Anterior cingulate cortex (tissue), 58 donors: ENCODE measurements at regions not wholly inside any gene's neighbourhood (a gene's known extent, or its start where the extent isn't known, plus 50 kb on each side); places are given as distances from the start of the nearest gene placed in this dataset.
"Not testable (repeated sequence)": the region's sequence is repeated elsewhere in the genome, so short reads cannot be mapped to it uniquely, and the experiment has no call there.

Experiments used
- DNase-seq, 58 donors: peaks; one replicate each; lab custom pipeline; 2025; lab: John Stamatoyannopoulos, UW

DNA sequence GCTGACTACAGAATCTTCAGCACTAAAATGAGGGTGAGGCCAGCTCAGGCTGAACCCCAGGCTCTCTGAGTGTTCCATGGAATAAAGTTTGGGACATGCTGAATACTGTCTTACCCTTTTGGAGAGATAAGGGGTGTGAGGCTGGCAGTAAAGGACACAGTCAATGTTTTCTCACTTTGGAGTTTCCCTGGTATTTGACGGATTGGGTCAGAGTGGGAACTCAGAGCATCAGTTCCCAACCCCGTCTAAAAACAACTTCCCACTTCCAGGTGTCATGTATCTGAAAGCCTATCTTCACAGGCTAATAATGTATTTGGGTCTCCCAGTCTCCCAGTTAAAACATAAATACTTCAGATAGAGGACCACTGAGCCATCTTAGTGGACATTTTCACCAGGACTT, 180.7 kb downstream of the TLE3 start:
- DNase-seq: no peak

DNA sequence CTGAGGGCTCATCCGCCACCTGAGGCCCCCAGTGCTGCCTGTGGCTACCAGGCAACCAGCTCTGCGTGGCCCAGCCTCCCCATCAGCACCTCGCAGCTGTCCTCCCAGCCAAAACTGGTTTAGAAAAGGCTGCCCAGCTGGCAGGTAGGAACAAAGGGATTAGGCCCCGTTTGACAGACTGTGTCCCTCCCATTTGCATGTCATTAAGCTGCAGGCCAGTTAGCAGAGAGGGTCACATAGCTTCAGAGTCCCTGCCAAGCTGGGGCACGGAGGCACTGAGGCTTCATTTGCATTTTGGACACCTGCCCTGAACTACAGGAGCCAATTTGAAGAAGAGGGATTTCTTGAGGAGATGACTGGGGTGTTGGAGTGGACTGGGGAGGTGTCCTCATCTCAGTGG, 177.9 kb downstream of the TLE3 start:
- peak in 25 of 58 donors; percentile 10 to 55 (median 20) for DNase-seq

DNA sequence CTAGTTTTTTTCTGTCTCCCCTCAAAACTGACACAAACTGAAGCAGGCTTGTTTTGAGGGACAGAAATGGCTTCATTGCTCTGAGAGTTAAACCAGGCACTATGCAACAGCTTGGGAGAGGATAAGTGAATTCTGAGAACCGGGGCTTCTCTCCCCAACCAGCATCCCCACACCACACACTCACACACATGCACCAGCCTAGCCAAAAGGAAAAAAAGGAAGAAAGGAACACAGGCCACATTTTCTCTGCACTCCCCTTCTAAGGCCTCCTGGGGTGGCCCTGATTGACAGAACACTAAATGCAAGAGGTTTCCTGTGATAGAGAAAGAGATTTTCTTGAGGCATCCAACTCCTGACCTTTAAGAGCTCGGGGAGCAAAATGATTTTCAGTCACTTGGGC, 177.5 kb downstream of the TLE3 start:
- no peak for DNase-seq

DNA sequence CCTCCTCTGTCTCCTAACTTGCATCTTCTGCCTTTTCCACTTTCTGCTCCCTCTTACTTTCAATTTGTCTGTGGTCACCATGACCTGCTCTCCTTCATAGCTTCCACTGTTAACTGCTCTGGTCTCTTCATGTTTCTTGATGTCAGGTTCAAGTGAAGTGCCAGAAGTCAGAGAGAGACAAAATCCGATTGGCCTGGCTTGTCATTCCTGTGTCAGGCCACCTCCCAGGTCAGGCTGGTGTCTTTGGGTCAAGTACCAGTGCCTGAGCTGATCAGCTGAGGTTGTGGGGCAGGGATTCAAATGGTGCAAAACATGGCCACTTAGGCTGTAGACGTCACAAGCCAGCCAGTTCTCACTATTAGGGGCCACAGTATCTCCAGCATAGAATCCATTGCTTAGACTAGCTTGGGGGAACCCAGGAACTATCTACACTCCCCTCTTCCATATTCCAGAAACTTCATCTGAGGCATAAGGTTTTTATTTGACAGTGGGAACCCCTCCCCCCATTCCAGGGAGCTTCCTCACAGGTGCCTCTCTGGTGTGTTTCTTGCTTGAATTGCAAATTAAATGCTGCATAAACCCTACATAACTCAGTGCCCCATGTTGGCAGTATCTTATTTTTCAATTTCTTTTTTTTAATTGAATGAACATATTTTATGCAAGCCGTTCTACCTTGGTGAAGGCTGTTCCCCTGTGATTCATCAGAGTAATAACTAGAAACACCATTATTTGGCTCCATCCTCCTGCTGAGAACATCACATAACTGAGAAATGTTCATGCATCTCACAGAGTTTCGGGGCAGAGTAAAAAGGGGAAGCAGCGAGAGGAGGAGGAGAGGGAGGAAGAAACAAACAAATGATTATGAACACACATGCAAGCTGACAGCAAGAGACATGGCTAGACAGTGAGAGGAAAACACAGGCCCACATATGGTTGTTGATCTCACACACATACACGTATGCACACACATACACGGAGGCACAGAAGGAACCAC, 175.8 kb downstream of the TLE3 start:
- no peak for DNase-seq

DNA sequence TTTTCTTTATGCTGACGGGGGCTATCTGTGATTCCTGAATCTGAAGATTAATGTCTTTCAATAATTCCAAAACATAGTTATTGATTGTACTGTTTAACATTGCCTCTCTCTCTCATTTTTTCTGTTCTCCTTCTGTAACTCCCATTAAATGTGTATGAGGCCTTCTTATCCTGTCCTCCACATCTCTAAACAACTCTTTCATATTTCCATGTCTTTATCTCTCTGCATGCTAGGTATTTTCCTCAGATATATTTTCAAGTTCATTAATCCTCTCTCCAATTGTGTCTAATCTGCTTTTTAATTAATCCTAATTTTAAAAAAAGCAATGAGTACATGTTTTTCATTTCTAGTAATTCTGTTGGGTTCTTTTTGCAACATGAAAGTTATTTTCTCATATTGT, 173.2 kb downstream of the TLE3 start:
- DNase-seq: no peak

DNA sequence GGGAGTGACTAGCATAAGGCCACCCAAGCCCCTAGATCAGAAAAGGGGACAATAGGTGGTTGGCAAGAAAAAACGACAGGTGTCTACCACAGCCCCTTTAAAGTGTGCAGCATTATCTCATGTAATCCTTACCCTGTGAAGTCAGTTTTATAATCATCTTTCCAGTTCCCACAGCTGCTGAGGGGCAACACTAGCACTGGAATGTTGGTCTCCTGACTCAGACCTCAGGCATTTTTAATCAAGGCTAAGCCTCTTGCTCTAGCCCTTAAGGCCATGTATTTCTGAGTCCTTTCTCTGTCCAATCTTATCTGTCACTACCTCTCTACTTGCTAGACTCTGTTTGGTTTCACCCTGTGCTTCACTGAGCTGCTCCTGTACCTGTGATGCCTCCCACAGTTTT, 171.7 kb downstream of the TLE3 start:
- no peak for DNase-seq

DNA sequence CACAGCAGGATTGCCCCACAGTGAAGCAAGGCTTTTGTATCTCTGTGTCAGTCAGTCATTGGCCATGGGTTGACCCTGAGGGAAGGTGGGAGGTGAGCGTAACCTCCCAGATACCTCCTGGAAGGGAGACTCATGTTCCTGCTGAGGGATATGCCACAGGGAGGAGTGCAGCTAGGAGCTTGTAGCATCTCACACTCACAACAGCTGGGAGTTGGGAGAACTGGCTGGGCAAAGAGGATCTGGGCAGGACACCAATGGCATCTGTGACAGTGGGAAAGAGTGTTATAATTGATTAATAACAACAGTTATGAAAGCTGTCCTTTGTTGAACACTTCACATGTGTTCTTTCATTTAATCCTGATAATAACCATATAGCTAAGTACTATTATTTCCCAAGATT, 171.0 kb downstream of the TLE3 start:
- no peak for DNase-seq

DNA sequence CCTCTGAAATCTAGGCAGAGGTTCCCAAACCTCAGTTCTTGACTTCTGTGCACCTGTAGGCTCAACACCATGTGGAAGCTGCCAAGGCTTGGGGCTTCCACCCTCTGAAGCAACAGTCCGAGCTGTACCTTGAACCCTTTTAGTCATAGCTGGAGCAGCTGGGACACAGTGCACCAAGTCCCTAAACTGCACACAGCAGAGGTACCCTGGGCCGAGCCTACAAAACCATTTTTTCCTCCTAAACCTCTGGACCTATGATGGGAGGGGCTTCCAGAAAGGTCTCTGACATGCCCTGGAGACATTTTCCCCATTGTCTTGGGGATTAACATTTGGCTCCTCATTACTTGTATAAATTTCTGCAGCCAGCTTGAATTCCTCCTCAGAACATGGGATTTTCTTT, 168.8 kb downstream of the TLE3 start:
- not testable (repeated sequence) for DNase-seq

DNA sequence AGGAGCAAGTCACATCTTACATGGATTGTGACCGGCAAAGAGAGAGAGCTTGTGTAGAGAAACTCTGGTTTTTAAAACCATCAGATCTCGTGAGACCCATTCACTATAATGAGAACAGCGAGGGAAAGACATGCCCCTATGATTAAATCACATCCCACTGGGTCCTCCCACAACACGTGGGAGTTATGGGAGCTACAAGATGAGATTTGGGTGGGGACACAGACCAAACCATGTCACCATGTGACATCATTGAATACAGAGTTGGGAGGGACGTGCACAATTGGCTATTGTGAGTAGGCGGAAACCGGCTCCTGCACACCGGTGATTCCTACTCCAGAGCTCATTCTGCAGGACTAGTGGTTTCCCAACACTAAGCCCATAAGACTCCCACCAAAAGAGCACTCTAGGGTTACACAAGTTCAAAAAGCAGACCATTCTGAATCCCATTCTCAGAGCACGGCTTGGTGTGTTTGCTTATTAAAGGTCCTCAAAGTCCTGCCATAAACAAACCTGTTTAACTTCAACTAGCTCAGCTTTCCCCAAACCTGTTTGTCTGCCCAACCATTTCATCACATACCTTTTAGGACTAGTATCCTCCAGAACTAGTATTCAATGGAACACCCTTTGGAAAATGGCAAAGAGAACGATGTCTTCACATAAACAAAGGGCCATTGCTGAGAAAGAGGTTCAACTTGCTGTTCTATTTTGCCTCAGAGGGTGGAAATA, 167.6 kb downstream of the TLE3 start:
- DNase-seq: no peak

DNA sequence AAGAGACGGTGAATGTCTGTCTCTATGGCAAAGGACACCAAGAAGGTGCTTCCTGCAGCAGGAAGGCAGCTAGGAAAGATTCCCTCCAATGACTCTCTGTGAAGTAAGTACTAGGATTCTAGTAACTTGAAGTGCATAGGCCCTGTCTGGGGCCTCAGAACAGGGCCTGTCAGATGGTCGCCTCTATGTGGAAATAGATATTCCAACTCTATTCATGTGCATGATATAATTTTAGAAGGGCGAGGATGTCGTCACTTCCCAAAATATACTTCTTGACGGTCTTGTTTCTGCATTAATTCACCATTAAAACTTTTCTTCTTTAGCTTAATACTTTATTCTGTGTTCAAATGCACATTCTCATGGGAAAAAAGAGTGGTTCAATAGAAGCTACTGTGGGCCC, 167.0 kb downstream of the TLE3 start:
- no peak for DNase-seq

DNA sequence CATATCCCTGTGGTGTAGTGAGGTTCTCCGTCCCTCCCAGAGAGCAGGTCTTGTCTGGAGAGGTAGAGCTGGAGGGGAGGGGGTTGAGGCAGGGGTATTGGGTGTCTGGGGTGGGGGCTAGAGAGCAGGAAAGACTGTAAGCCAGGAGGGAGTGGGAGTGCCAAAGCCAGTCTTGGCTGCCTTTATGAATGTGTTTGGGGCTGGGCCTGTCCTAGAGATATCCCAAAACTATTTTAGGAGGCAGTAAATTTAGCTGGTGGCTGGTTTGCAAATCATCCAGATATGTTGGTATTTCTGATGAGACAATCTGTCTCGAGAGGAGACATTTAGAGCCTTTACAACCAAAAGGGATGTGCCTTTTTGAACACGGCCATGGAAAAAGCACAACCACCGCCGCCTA, 166.6 kb downstream of the TLE3 start:
- peak in 1 of 58 donors; percentile 8 for DNase-seq

DNA sequence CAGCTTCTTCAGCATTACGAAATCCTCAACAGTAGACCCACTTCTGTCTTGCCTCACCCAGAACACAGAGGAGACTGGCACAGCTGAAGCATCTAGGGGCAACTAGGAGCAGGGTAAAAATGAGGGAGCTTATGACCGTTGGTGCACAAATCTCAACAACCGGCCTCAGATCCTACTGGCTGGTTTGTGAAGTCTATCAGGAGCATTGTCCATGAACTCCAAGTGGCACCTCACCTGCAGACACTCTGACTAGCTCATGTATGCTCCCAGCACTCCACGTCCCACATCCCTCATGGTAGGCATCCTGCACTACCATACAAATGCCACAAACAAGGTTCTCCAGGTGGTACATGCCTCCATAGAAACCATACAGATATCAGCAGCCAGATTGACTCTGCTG, 163.1 kb downstream of the TLE3 start:
- no peak for DNase-seq

DNA sequence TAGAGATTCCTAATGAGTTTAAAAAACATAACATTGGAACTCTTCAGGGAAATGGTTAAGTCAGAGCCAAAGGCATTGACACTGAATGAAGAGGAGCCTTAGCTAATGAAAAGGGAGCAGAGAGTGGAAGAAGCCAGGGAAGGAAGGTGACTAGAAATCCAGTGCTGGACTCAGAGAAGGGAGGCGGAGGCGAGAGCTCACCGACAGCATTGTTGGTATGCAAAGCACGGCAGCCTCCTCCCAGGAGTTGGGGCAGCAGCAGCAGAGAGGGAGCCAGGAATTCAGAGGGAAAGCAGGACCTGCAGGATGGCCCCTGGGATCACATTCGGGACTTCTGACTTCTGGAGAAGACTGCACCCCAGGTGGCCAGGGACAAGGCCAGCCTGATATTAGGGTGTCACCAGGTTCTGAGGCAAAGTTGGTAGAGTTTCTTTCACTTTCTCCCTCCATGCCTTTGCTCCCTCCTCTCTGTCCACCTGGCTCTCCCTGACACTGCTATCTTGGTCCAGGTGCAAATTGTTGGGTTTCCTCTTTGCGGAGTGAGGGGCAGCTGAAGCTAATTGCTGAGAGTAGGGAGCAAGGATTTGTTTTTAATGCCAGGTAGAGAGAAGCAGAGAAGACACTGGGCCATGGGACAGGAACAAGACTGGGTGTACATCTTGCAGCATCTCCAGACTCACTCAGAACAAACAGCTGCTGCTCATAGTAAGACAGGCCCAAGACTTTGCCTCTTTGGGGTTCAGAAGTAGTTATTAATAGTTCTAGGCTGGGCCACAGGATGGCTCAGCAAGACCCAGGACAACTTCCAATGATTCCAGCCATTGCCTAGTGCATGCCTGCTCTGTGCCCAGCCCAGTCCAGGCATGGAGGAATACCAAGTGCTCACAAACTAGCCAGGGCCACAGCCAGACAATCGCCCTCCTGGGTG, 157.9 kb downstream of the TLE3 start:
- peak in 38 of 58 donors; percentile 4 to 68 (median 36) for DNase-seq

DNA sequence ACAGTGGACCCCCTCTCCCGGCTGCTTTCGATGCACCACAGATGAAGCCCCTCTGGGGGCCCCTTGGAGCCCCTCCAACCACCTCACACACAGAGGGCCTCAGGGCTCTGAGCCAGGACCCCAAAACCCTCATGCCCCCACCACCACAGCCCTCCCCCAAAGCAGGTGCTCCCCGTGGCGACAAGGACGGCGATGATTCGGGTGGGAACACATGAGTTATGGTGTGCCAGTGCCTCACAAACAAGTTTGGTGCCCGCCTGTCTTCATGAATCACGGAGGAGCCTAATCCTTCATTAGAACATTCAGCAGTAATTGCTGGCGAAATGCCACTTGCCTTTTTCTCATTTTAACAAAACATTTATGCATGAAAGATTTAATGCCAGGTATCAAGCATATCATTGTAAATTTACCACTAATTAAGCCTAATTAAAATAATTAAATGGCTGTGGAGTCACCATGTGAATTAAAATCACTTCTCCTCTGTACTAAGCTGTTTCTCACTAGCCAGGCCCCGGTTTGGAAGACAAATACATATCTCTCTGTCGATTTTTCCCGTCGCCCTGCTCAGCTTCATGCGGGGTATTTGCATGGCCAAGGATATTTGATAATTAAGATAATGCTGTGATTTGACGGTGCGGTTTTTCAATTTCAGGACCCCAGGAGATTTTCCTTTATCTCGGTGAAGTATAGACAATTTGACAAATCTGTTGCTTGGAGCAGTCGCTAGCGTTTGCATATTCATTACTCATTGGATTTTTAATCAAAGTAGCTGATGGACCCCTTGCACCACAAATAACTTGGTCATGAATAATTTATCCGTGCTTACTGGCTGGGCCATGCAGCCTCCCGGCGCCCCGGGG, 157.0 kb downstream of the TLE3 start:
- DNase-seq: peak in 3 of 58 donors; percentile 1 to 35 (median 5)

DNA sequence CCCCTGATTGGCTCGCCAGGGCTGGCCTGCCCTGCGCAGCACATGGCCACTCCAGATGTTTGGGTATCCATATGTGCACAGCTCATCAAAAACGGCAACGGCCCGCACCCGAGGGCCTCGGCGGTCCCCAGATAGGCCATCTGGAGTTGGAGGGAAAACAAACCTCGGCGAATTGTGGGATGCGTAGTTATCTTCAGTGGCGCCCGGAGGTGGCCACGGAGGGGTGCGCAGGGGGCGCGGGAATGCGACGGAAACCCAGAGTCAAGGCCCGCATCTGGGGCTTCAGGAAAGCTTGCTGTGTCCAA, 156.5 kb downstream of the TLE3 start:
- DNase-seq: no peak

DNA sequence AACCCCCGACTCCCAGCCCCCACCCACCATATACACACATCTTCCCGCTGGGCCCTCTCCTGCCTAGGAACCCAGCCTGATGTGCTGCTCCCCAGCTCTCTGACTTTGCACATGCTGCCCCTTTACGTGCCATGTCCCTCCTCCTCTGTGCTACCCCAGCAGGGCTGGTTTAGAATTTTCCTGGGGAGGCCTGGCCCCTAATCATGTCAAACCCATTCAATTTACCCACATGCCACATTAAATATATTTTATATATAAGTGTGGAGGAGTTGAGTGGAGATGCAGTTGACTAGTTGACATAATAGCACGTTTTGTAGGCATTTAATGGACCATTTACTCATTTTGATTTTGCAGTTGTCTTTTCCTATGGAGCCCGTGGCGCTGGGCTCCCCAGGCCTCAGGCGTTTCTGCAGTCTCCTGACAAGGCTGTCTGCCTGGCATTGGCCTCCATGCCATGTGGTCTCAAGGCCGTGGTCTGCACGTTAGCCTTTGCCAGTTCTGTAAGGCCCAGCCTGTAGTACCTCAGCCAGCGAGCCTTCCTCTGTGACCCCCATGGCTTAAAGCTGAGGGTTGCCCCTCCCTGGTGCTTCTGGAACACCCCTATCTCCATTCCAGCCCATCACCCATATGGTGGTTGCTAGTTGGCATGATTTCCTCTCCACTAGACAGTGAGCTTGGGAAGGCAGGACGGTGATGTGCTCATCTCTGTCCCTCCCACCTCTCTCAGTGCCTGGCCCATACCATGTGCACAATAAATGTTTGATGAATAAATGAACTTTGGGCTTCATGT, 155.8 kb downstream of the TLE3 start:
- DNase-seq: no peak

DNA sequence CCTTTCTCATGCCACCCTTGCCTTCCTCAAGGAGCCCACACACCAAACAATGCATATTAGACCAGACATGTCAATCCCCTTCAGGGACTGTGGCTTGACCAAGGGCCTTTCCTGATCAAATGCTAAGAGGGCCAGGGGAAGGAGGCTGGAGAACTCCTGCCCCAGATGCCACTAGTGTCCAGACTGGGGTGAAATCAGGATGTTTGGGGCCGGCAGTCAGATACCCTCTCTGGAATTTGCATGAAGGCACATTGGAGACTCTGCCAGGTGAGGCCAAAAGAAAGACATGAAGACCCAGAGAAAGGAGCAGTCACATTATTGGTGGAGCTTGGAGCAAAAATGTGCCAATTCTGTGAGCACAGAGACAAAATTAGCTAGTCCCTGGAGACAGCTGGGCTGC, 154.1 kb downstream of the TLE3 start:
- DNase-seq: no peak

DNA sequence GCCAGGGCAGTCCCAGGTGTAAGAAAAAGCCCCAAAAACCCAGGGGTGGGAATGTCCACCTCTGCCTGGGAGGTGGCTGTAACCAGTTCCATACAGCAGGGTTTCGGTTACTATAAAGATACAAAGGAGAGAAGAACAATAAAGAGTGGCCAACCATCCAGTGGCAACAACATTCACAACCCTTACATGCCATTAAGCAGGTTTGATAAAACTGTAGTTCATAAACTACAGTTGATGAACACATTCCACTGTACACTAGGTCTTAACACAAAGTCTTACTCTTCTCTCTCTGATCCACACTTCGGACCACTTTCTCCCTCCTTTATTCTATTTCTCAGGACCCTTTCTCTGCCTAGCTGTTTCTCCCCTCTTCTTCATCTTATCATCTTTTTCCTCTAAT, 152.0 kb downstream of the TLE3 start:
- no peak for DNase-seq

DNA sequence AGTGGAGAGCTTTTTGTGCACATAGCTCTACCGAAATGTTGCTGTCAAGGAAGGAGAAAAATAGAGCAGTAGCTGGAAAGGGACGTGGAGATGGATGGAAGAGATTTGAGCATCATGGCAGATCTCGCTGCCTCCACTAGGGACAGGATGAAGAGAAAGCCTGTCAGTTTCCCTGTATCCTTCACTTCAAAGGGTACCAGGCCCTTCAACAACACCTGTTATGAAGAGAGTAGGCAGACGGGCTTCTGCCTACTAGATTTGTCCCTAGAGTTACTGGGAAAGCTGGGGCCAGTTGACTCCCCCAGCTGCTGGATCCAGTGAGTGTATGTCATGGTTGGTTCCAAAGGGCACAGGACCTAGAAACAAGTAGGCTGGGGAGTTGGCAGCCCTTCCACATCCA, 150.8 kb downstream of the TLE3 start:
- DNase-seq: no peak
